Dendritic cell treated with granulocyte-macrophage colony-stimulating factor and Interleukin-4, amounts not matched to agents 40 ng/mL and 50 ng/mL, for 4 days (primary cell): ENCODE measurements at regions not wholly inside any gene's neighbourhood (a gene's known extent, or its start where the extent isn't known, plus 50 kb on each side); places are given as distances from the start of the nearest gene placed in this dataset.
"Not testable (repeated sequence)": the region's sequence is repeated elsewhere in the genome, so short reads cannot be mapped to it uniquely, and the experiment has no call there.

Experiments used
- H3K27ac Mint-ChIP-seq: one replicate; pipeline ENCODE4 v1.8.0; 2022; ENCODE audit warnings: mild to moderate bottlenecking, mixed read lengths
- H3K27me3 Mint-ChIP-seq: one replicate; pipeline ENCODE4 v1.8.0; 2022; ENCODE audit warnings: mild to moderate bottlenecking, mixed read lengths
- H3K36me3 Mint-ChIP-seq: one replicate; pipeline ENCODE4 v1.8.0; 2022; ENCODE audit warnings: low read depth, mixed read lengths
- H3K4me1 Mint-ChIP-seq: one replicate; pipeline ENCODE4 v1.8.0; 2022; ENCODE audit warnings: low read depth, mixed read lengths
- H3K4me3 Mint-ChIP-seq: one replicate; pipeline ENCODE4 v1.8.0; 2022; ENCODE audit warnings: mild to moderate bottlenecking, moderate library complexity, mixed read lengths
- H3K9me3 Mint-ChIP-seq: one replicate; pipeline ENCODE4 v1.8.0; 2022; ENCODE audit warnings: mixed read lengths
- intact Hi-C: fragments of 100-400 bp; cut with micrococcal nuclease; formaldehyde crosslinking; loops from one replicate; pipeline ENCODE4 v1.15.0; 2022

- H3K36me3 Mint-ChIP-seq: no peaks in the 10 kb centered on the region
- no peaks in the 10 kb centered on the region for H3K4me1 Mint-ChIP-seq
- intact Hi-C loops: no loop called here
- no peaks in the 10 kb centered on the region for H3K9me3 Mint-ChIP-seq
- H3K27ac Mint-ChIP-seq: no peak overlapping the region
- H3K4me3 Mint-ChIP-seq: no peak overlapping the region
- H3K27me3 Mint-ChIP-seq: peaks cover 2% of the 10 kb centered on the region
Observed at GRCh38 chr13:60214213-60215055, 50.7 kb upstream of the DIAPH3 start.

- H3K27me3 Mint-ChIP-seq: peaks cover 2% of the 10 kb centered on the region
- no peaks in the 10 kb centered on the region for H3K36me3 Mint-ChIP-seq
- no peaks in the 10 kb centered on the region for H3K9me3 Mint-ChIP-seq
- H3K4me1 Mint-ChIP-seq: no peaks in the 10 kb centered on the region
- no peak overlapping the region for H3K27ac Mint-ChIP-seq
- H3K4me3 Mint-ChIP-seq: no peak overlapping the region
- intact Hi-C loops: no loop called here
Observed at GRCh38 chr13:60220072-60220471, 56.3 kb upstream of the DIAPH3 start.

- Mint-ChIP-seq H3K27ac (no peak overlapping the region), H3K4me3 (no peak overlapping the region), H3K9me3 (no peaks in the 10 kb centered on the region), H3K4me1 (no peaks in the 10 kb centered on the region), H3K36me3 (no peaks in the 10 kb centered on the region), H3K27me3 (peaks cover under 1% of the 10 kb centered on the region)
- intact Hi-C loops: no loop called here
Observed at GRCh38 chr13:60221581-60221980, 57.9 kb upstream of the DIAPH3 start.

- H3K27me3 Mint-ChIP-seq: no peaks in the 10 kb centered on the region
- no peak overlapping the region for H3K27ac Mint-ChIP-seq
- intact Hi-C loops: no loop called here
- H3K4me3 Mint-ChIP-seq: no peak overlapping the region
- no peaks in the 10 kb centered on the region for H3K4me1 Mint-ChIP-seq
- no peaks in the 10 kb centered on the region for H3K36me3 Mint-ChIP-seq
- no peaks in the 10 kb centered on the region for H3K9me3 Mint-ChIP-seq
Observed at GRCh38 chr13:60226507-60226906, 62.8 kb upstream of the DIAPH3 start.

- H3K4me3 Mint-ChIP-seq: no peak overlapping the region
- intact Hi-C loops: no loop called here
- no peaks in the 10 kb centered on the region for H3K4me1 Mint-ChIP-seq
- no peaks in the 10 kb centered on the region for H3K27me3 Mint-ChIP-seq
- H3K27ac Mint-ChIP-seq: no peak overlapping the region
- H3K36me3 Mint-ChIP-seq: no peaks in the 10 kb centered on the region
- no peaks in the 10 kb centered on the region for H3K9me3 Mint-ChIP-seq
Observed at GRCh38 chr13:60227158-60227557, 63.4 kb upstream of the DIAPH3 start.

- no peaks in the 10 kb centered on the region for H3K4me1 Mint-ChIP-seq
- no peaks in the 10 kb centered on the region for H3K9me3 Mint-ChIP-seq
- H3K27me3 Mint-ChIP-seq: no peaks in the 10 kb centered on the region
- H3K27ac Mint-ChIP-seq: no peak overlapping the region
- no peaks in the 10 kb centered on the region for H3K36me3 Mint-ChIP-seq
- no peak overlapping the region for H3K4me3 Mint-ChIP-seq
- intact Hi-C loops: no loop called here
Observed at GRCh38 chr13:60229708-60230272, 66.1 kb upstream of the DIAPH3 start.

- Mint-ChIP-seq H3K4me1 (no peaks in the 10 kb centered on the region), H3K27me3 (no peaks in the 10 kb centered on the region), H3K9me3 (no peaks in the 10 kb centered on the region), H3K4me3 (no peak overlapping the region), H3K27ac (no peak overlapping the region), H3K36me3 (no peaks in the 10 kb centered on the region)
- intact Hi-C loops: no loop called here
Observed at GRCh38 chr13:60230593-60230992, 66.9 kb upstream of the DIAPH3 start.

- H3K27me3 Mint-ChIP-seq: no peaks in the 10 kb centered on the region
- intact Hi-C loops: no loop called here
Observed at GRCh38 chr13:60242043-60242595, 78.4 kb upstream of the DIAPH3 start.

GRCh38 chr13:60244381-60244780, 80.7 kb upstream of the DIAPH3 start:
- H3K4me3 Mint-ChIP-seq: no peak overlapping the region
- H3K36me3 Mint-ChIP-seq: no peaks in the 10 kb centered on the region
- intact Hi-C loops: no loop called here
- no peaks in the 10 kb centered on the region for H3K27me3 Mint-ChIP-seq
- no peaks in the 10 kb centered on the region for H3K9me3 Mint-ChIP-seq
- no peaks in the 10 kb centered on the region for H3K4me1 Mint-ChIP-seq
- no peak overlapping the region for H3K27ac Mint-ChIP-seq

More at GRCh38 chr13:60242043-60242595, 78.4 kb upstream of the DIAPH3 start:
- Mint-ChIP-seq H3K36me3 (no peaks in the 10 kb centered on the region), H3K27ac (no peak overlapping the region), H3K4me3 (no peak overlapping the region), H3K9me3 (no peaks in the 10 kb centered on the region), H3K4me1 (no peaks in the 10 kb centered on the region)

GRCh38 chr13:60251419-60251818, 87.7 kb upstream of the DIAPH3 start:
- H3K4me1 Mint-ChIP-seq, H3K4me3 Mint-ChIP-seq, H3K27me3 Mint-ChIP-seq, H3K36me3 Mint-ChIP-seq, intact Hi-C loops, H3K27ac Mint-ChIP-seq: not testable (repeated sequence)
- peaks cover 27% of the 10 kb centered on the region for H3K9me3 Mint-ChIP-seq

GRCh38 chr13:60258349-60258748, 94.6 kb upstream of the DIAPH3 start:
- H3K4me1 Mint-ChIP-seq: no peaks in the 10 kb centered on the region
- intact Hi-C loops: no loop called here
- no peaks in the 10 kb centered on the region for H3K36me3 Mint-ChIP-seq
- no peak overlapping the region for H3K27ac Mint-ChIP-seq
- H3K4me3 Mint-ChIP-seq: no peak overlapping the region
- H3K9me3 Mint-ChIP-seq: peaks cover 8% of the 10 kb centered on the region
- no peaks in the 10 kb centered on the region for H3K27me3 Mint-ChIP-seq

- Mint-ChIP-seq H3K4me3 (no peak overlapping the region), H3K9me3 (peaks cover 2% of the 10 kb centered on the region), H3K27ac (no peak overlapping the region), H3K4me1 (no peaks in the 10 kb centered on the region), H3K36me3 (no peaks in the 10 kb centered on the region), H3K27me3 (no peaks in the 10 kb centered on the region)
- intact Hi-C loops: no loop called here
Observed at GRCh38 chr13:60260440-60260839, 96.7 kb upstream of the DIAPH3 start.

GRCh38 chr13:60261432-60262351, 98.0 kb upstream of the DIAPH3 start:
- Mint-ChIP-seq H3K36me3 (no peaks in the 10 kb centered on the region), H3K27ac (no peak overlapping the region), H3K4me1 (no peaks in the 10 kb centered on the region), H3K9me3 (no peaks in the 10 kb centered on the region), H3K4me3 (no peak overlapping the region), H3K27me3 (no peaks in the 10 kb centered on the region)
- intact Hi-C loops: no loop called here

GRCh38 chr13:60265566-60265965, 101.8 kb upstream of the DIAPH3 start:
- intact Hi-C loops: no loop called here
- Mint-ChIP-seq H3K9me3 (no peaks in the 10 kb centered on the region), H3K27ac (no peak overlapping the region)

More at GRCh38 chr13:60265566-60265965, 101.8 kb upstream of the DIAPH3 start:
- H3K36me3 Mint-ChIP-seq: no peaks in the 10 kb centered on the region
- no peaks in the 10 kb centered on the region for H3K4me1 Mint-ChIP-seq
- no peaks in the 10 kb centered on the region for H3K27me3 Mint-ChIP-seq
- H3K4me3 Mint-ChIP-seq: no peak overlapping the region
